ENCODE measurements at regions not wholly inside any gene's neighbourhood (a gene's known extent, or its start where the extent isn't known, plus 50 kb on each side); places are given as distances from the start of the nearest gene placed in this dataset.

GRCh38 chr7:45992826-45993225 is 71.8 kb upstream of the IGFBP3 start:
- Histone ChIP-seq H3K4me3 (ENCODE audit: low read length) (no peak overlapping the region), H3K36me3 (ENCODE audit: insufficient read depth, low read length) (no peaks in the 10 kb centered on the region), H3K4me1 (ENCODE audit: insufficient read depth, low read length) (no peaks in the 10 kb centered on the region), H3K27ac (ENCODE audit: low read depth in 1 of 2, low read length in 2 of 2) (no peak overlapping the region), H3K27me3 (ENCODE audit: control insufficient read depth in 1 of 2, insufficient read depth in 2 of 2, low read length in 2 of 2) (no peaks in the 10 kb centered on the region), H3K9me3 (ENCODE audit: control insufficient read depth in 1 of 2, insufficient read depth in 1 of 2, low read length in 2 of 2) (peaks cover 6 to 18% of the 10 kb centered on the region in 2 experiments)
- intact Hi-C loops (cut with DNase I, micrococcal nuclease), result no loop called here
- POLR2A ChIA-PET, result no interaction called here
- TF ChIP-seq CTCF (IDR thresholded peaks at IDR 0.05), result no peak
- CTCF ChIA-PET, result no interaction called here
- Mint-ChIP-seq H3K27ac (no peak overlapping the region), H3K4me3 (no peak overlapping the region), H3K4me1 (ENCODE audit: low read depth) (no peaks in the 10 kb centered on the region), H3K9me3 (peaks cover 15% of the 10 kb centered on the region), H3K27me3 (no peaks in the 10 kb centered on the region), H3K36me3 (ENCODE audit: low read depth) (peaks cover 81% of the 10 kb centered on the region)
- DNase-seq, result no peak
- no peak for ATAC-seq (ENCODE audit: poor library complexity)

GRCh38 chr7:45990276-45990675 is 69.2 kb upstream of the IGFBP3 start:
- no peak for DNase-seq
- Mint-ChIP-seq H3K27me3 (no peaks in the 10 kb centered on the region), H3K36me3 (ENCODE audit: low read depth) (peaks cover 63% of the 10 kb centered on the region), H3K27ac (no peak overlapping the region), H3K4me1 (ENCODE audit: low read depth) (no peaks in the 10 kb centered on the region), H3K4me3 (no peak overlapping the region), H3K9me3 (peaks cover 10% of the 10 kb centered on the region)
- H3K9me3 ChIP-seq (ENCODE audit: control insufficient read depth in 1 of 2, insufficient read depth in 1 of 2, low read length in 2 of 2), result peaks cover 4 to 13% of the 10 kb centered on the region in 2 experiments
- H3K4me3 ChIP-seq (ENCODE audit: low read length), result no peak overlapping the region
- TF ChIP-seq CTCF (IDR thresholded peaks at IDR 0.05), result no peak
- POLR2A ChIA-PET, result no interaction called here
- H3K4me1 ChIP-seq (ENCODE audit: insufficient read depth, low read length), result no peaks in the 10 kb centered on the region
- CTCF ChIA-PET, result no interaction called here
- ATAC-seq (ENCODE audit: poor library complexity), result no peak
- no peak overlapping the region for H3K27ac ChIP-seq (ENCODE audit: low read depth in 1 of 2, low read length in 2 of 2)
- no peaks in the 10 kb centered on the region for H3K36me3 ChIP-seq (ENCODE audit: insufficient read depth, low read length)
- no peaks in the 10 kb centered on the region for H3K27me3 ChIP-seq (ENCODE audit: control insufficient read depth in 1 of 2, insufficient read depth in 2 of 2, low read length in 2 of 2)
- intact Hi-C loops (cut with DNase I, micrococcal nuclease), result no loop called here

GRCh38 chr7:45988405-45989057 is 67.5 kb upstream of the IGFBP3 start:
- TF ChIP-seq CTCF (IDR thresholded peaks at IDR 0.05), result no peak
- Mint-ChIP-seq H3K27ac (no peak overlapping the region), H3K9me3 (peaks cover 5% of the 10 kb centered on the region), H3K4me1 (ENCODE audit: low read depth) (no peaks in the 10 kb centered on the region), H3K36me3 (ENCODE audit: low read depth) (peaks cover 47% of the 10 kb centered on the region), H3K27me3 (no peaks in the 10 kb centered on the region), H3K4me3 (no peak overlapping the region)
- Histone ChIP-seq H3K27me3 (ENCODE audit: control insufficient read depth in 1 of 2, insufficient read depth in 2 of 2, low read length in 2 of 2) (no peaks in the 10 kb centered on the region), H3K4me3 (ENCODE audit: low read length) (no peak overlapping the region), H3K27ac (ENCODE audit: low read depth in 1 of 2, low read length in 2 of 2) (no peak overlapping the region), H3K36me3 (ENCODE audit: insufficient read depth, low read length) (no peaks in the 10 kb centered on the region), H3K4me1 (ENCODE audit: insufficient read depth, low read length) (no peaks in the 10 kb centered on the region), H3K9me3 (ENCODE audit: control insufficient read depth in 1 of 2, insufficient read depth in 1 of 2, low read length in 2 of 2) (peaks cover 0 to 15% of the 10 kb centered on the region in 2 experiments)
- DNase-seq (no peak), ATAC-seq (ENCODE audit: poor library complexity) (no peak)
- POLR2A ChIA-PET, result no interaction called here
- CTCF ChIA-PET, result no interaction called here
- intact Hi-C loops (cut with DNase I, micrococcal nuclease), result no loop called here

Measured in CD4-positive, alpha-beta T cell (primary cell).